Thyroid gland (tissue), 4 donors: ENCODE measurements at regions not wholly inside any gene's neighbourhood (a gene's known extent, or its start where the extent isn't known, plus 50 kb on each side); places are given as distances from the start of the nearest gene placed in this dataset.

ENCODE experiments used
- POLR2A ChIP-seq, 2 donors: fragments of 450-650 bp; IDR thresholded peaks; one replicate each; pipeline ENCODE4 v1.6.1; 2017; ENCODE audit warnings: antibody characterized with exemption in 2 of 2, mild to moderate bottlenecking in 2 of 2, moderate library complexity in 1 of 2
- TF ChIP-seq, protein P1 (sequence below), 6 experiments: fragments of 200-600 bp in 3 of 6; fragments of 450-650 bp in 3 of 6; sonication (generic) in 3 of 6; IDR thresholded peaks; one replicate each; pipeline ENCODE4 v1.5.1; 2016 to 2019; ENCODE audit warnings: antibody characterized with exemption in 6 of 6, mild to moderate bottlenecking in 2 of 6, inconsistent platforms in 1 of 6, moderate library complexity in 1 of 6

- TF ChIP-seq POLR2A (IDR thresholded peaks at IDR 0.05): no peak
- TF ChIP-seq, protein P1, sequence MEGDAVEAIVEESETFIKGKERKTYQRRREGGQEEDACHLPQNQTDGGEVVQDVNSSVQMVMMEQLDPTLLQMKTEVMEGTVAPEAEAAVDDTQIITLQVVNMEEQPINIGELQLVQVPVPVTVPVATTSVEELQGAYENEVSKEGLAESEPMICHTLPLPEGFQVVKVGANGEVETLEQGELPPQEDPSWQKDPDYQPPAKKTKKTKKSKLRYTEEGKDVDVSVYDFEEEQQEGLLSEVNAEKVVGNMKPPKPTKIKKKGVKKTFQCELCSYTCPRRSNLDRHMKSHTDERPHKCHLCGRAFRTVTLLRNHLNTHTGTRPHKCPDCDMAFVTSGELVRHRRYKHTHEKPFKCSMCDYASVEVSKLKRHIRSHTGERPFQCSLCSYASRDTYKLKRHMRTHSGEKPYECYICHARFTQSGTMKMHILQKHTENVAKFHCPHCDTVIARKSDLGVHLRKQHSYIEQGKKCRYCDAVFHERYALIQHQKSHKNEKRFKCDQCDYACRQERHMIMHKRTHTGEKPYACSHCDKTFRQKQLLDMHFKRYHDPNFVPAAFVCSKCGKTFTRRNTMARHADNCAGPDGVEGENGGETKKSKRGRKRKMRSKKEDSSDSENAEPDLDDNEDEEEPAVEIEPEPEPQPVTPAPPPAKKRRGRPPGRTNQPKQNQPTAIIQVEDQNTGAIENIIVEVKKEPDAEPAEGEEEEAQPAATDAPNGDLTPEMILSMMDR (IDR thresholded peaks at IDR 0.05): no peak
These were observed 1012.8 kb downstream of the SOCS6 start for GRCh38 chr18:71301596-71301995.
